ENCODE measurements at regions not wholly inside any gene's neighbourhood (a gene's known extent, or its start where the extent isn't known, plus 50 kb on each side); places are given as distances from the start of the nearest gene placed in this dataset.

GRCh38 chr4:94156826-94157225 is 50.8 kb upstream of the SMARCAD1 start:
- no peak overlapping the region for H3K27ac ChIP-seq
- 96% methylated on average over 4 of the region's 5 CpGs for WGBS

More at GRCh38 chr4:94156826-94157225, 50.8 kb upstream of the SMARCAD1 start:
- Histone ChIP-seq H3K27me3 (no peaks in the 10 kb centered on the region), H3K9me3 (no peaks in the 10 kb centered on the region), H3K4me3 (no peak overlapping the region), H3K4me1 (no peaks in the 10 kb centered on the region), H3K36me3 (no peaks in the 10 kb centered on the region)
- TF ChIP-seq EP300 (IDR thresholded peaks at IDR 0.05) (no peak), POLR2AphosphoS5 (IDR thresholded peaks at IDR 0.05) (no peak), POLR2A (IDR thresholded peaks at IDR 0.05) (no peak)
- TF ChIP-seq, protein P1, sequence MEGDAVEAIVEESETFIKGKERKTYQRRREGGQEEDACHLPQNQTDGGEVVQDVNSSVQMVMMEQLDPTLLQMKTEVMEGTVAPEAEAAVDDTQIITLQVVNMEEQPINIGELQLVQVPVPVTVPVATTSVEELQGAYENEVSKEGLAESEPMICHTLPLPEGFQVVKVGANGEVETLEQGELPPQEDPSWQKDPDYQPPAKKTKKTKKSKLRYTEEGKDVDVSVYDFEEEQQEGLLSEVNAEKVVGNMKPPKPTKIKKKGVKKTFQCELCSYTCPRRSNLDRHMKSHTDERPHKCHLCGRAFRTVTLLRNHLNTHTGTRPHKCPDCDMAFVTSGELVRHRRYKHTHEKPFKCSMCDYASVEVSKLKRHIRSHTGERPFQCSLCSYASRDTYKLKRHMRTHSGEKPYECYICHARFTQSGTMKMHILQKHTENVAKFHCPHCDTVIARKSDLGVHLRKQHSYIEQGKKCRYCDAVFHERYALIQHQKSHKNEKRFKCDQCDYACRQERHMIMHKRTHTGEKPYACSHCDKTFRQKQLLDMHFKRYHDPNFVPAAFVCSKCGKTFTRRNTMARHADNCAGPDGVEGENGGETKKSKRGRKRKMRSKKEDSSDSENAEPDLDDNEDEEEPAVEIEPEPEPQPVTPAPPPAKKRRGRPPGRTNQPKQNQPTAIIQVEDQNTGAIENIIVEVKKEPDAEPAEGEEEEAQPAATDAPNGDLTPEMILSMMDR (IDR thresholded peaks at IDR 0.05): no peak
- DNase-seq (ENCODE audit: low spot score in 2 of 2): no peak

Measured in suprapubic skin (tissue), 4 donors.